ENCODE measurements at regions not wholly inside any gene's neighbourhood (a gene's known extent, or its start where the extent isn't known, plus 50 kb on each side); places are given as distances from the start of the nearest gene placed in this dataset.

- TF ChIP-seq, protein P1, sequence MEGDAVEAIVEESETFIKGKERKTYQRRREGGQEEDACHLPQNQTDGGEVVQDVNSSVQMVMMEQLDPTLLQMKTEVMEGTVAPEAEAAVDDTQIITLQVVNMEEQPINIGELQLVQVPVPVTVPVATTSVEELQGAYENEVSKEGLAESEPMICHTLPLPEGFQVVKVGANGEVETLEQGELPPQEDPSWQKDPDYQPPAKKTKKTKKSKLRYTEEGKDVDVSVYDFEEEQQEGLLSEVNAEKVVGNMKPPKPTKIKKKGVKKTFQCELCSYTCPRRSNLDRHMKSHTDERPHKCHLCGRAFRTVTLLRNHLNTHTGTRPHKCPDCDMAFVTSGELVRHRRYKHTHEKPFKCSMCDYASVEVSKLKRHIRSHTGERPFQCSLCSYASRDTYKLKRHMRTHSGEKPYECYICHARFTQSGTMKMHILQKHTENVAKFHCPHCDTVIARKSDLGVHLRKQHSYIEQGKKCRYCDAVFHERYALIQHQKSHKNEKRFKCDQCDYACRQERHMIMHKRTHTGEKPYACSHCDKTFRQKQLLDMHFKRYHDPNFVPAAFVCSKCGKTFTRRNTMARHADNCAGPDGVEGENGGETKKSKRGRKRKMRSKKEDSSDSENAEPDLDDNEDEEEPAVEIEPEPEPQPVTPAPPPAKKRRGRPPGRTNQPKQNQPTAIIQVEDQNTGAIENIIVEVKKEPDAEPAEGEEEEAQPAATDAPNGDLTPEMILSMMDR (IDR thresholded peaks at IDR 0.05): peak; percentile 10; the same call in 1 of the 2 replicates
- TF ChIP-seq REST (IDR thresholded peaks at IDR 0.05; ENCODE audit: insufficient read depth in 1 of 2, low read depth in 2 of 2, low read length in 1 of 2) (no peak), POLR2AphosphoS5 (IDR thresholded peaks at IDR 0.05; ENCODE audit: low read depth, low read length) (no peak)
Measured at GRCh38 chr16:74035816-74036215, 260.8 kb upstream of the PSMD7 start.

Measured in Panc1 (cell line).